Cardiac muscle cell (in vitro differentiated cells and primary cell): ENCODE measurements at regions not wholly inside any gene's neighbourhood (a gene's known extent, or its start where the extent isn't known, plus 50 kb on each side); places are given as distances from the start of the nearest gene placed in this dataset.

Experiments
- DNase-seq, 2 donors: peaks; one replicate each; pipeline versions ENCODE4 v3.0.0 to v3.0.0-alpha.2; 2010 to 2017; ENCODE audit warnings: low read depth in 1 of 2, low spot score in 1 of 2
- H3K27ac ChIP-seq: fragments of 200-600 bp; sonication (generic); 2 replicates; pipeline ENCODE4 v1.5.1; 2016
- H3K27me3 ChIP-seq: fragments of 200-600 bp; sonication (generic); 2 replicates; pipeline ENCODE4 v1.6.0; 2016; ENCODE audit warnings: control low read depth
- H3K36me3 ChIP-seq: fragments of 200-600 bp; sonication (generic); 2 replicates; pipeline ENCODE4 v1.5.1; 2016; ENCODE audit warnings: control low read depth
- H3K4me1 ChIP-seq: fragments of 200-600 bp; sonication (generic); 2 replicates; pipeline ENCODE4 v1.8.1; 2017; ENCODE audit warnings: low read depth, mild to moderate bottlenecking, mixed run types
- H3K4me3 ChIP-seq: fragments of 200-600 bp; sonication (generic); 2 replicates; pipeline ENCODE4 v1.5.1; 2016; ENCODE audit warnings: mild to moderate bottlenecking
- H3K9me3 ChIP-seq: fragments of 200-600 bp; sonication (generic); 2 replicates; pipeline ENCODE4 v1.5.1; 2017; ENCODE audit warnings: low read depth, mild to moderate bottlenecking, control low read depth
- TF ChIP-seq, protein P1 (sequence below): IDR thresholded peaks from 2 replicates; pipeline ENCODE4 v1.5.1; 2012; ENCODE audit warnings: low read depth, mild to moderate bottlenecking, low read length

DNA sequence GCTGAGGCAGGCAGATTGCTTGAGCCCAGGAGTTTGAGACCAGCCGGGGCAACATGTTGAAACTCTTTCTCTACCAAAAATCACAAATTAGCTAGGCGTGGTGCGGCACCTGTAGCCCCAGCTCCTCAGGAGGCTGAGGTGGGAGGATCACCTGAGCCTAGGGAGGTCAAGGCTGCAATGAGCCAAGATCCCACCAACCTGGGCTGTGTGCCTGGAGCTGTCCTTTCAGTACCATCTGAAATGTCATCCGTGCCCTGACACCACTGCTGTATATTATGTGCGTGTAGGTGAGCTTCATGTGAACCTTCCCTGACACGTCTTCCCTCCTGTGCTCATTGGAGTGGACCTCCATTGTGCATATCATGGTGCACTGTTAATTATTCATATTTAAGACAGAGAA, 84.8 kb upstream of the HNRNPA3 start:
- no peaks in the 10 kb centered on the region for H3K4me1 ChIP-seq
- H3K36me3 ChIP-seq = no peaks in the 10 kb centered on the region
- no peak for DNase-seq
- H3K27me3 ChIP-seq = no peaks in the 10 kb centered on the region
- H3K4me3 ChIP-seq = no peak overlapping the region
- TF ChIP-seq, protein P1, sequence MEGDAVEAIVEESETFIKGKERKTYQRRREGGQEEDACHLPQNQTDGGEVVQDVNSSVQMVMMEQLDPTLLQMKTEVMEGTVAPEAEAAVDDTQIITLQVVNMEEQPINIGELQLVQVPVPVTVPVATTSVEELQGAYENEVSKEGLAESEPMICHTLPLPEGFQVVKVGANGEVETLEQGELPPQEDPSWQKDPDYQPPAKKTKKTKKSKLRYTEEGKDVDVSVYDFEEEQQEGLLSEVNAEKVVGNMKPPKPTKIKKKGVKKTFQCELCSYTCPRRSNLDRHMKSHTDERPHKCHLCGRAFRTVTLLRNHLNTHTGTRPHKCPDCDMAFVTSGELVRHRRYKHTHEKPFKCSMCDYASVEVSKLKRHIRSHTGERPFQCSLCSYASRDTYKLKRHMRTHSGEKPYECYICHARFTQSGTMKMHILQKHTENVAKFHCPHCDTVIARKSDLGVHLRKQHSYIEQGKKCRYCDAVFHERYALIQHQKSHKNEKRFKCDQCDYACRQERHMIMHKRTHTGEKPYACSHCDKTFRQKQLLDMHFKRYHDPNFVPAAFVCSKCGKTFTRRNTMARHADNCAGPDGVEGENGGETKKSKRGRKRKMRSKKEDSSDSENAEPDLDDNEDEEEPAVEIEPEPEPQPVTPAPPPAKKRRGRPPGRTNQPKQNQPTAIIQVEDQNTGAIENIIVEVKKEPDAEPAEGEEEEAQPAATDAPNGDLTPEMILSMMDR = no peak
- H3K27ac ChIP-seq = no peak overlapping the region
- H3K9me3 ChIP-seq = no peaks in the 10 kb centered on the region

DNA sequence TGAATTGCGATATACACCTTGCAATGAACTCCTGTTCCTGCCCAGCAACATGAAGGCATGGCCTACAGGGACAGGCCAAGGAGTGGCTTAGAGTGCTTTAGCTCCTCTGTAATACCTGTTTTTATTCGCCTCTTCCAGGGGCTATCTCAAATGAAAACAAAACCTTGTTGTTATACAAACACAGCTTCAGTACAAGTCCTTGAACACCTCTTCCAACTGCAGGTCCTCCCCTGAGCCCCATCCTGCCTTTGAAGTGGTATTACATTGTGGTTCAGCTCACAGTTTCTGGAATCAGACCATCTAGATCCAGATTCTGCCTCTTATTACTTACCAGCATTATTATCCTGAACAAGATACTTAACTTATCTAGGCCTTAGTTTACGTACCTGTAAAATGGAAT, 83.0 kb upstream of the HNRNPA3 start:
- Histone ChIP-seq H3K4me1 (no peaks in the 10 kb centered on the region), H3K27me3 (no peaks in the 10 kb centered on the region), H3K36me3 (no peaks in the 10 kb centered on the region), H3K9me3 (no peaks in the 10 kb centered on the region), H3K27ac (no peak overlapping the region), H3K4me3 (no peak overlapping the region)
- TF ChIP-seq, protein P1 = no peak
- DNase-seq = no peak

DNA sequence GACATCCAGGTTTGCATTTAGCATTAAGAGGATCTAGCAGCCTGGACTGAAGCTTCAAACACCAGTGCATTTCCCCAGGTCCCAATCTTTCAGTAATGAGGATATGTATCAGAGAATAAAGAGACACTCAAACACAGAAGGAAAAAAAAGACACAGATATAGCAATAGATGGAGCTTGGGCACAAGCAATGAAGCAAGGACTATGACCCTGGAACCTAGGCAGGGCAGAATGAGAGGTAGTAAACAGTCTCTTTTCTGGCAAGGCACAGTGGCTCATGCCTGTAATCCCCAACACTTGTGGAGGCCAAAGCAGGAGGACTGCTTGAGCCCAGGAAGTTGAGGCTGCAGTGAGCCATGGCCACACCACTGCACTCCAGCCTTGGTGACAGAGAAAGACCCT, 80.7 kb upstream of the HNRNPA3 start:
- no peak for DNase-seq
- no peak overlapping the region for H3K4me3 ChIP-seq
- H3K27ac ChIP-seq = no peak overlapping the region
- no peaks in the 10 kb centered on the region for H3K36me3 ChIP-seq
- H3K4me1 ChIP-seq = no peaks in the 10 kb centered on the region
- no peaks in the 10 kb centered on the region for H3K27me3 ChIP-seq
- TF ChIP-seq, protein P1 = no peak
- H3K9me3 ChIP-seq = no peaks in the 10 kb centered on the region

DNA sequence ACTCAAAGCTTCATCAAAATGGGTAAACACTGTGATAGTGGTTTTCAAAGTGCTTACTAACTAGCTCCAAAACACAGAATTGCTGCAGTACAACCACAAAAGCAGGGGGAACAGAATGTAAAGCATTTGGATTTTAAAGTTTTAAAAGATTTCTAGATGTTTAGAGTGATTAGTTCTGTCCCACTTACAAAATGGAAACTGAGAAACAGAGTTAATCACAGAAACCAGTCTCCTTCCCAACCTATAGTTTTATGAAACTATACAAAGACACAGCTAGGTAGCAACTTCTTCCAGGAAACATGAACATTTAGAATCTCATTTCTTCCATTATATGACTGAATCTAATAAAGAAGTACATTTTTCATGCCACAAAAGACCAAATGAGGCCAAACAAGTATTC, 73.8 kb upstream of the HNRNPA3 start:
- TF ChIP-seq, protein P1 = no peak
- no peak overlapping the region for H3K4me3 ChIP-seq
- H3K36me3 ChIP-seq = no peaks in the 10 kb centered on the region
- H3K27me3 ChIP-seq = no peaks in the 10 kb centered on the region
- no peaks in the 10 kb centered on the region for H3K9me3 ChIP-seq
- no peaks in the 10 kb centered on the region for H3K4me1 ChIP-seq
- DNase-seq = no peak
- H3K27ac ChIP-seq = no peak overlapping the region

DNA sequence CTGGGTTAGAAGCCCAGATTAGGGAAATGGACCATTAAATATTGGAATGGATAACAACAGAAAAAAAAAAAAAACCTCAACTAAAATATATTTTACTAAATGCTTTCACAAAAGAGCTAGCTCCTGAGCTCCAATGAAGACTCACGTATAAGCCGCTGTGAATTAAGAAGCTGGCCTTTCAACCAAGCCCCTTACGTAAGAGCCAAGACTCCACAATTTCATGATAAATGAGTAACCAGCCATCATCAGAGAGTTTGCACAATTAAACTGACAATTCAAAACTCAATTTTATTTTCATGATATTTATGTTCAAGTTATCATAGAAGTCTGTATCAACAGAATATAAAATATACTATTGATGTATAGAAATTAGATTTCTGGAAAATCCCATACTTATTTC, 70.7 kb upstream of the HNRNPA3 start:
- H3K36me3 ChIP-seq = no peaks in the 10 kb centered on the region
- H3K4me3 ChIP-seq = no peak overlapping the region
- DNase-seq = no peak
- no peaks in the 10 kb centered on the region for H3K9me3 ChIP-seq
- H3K4me1 ChIP-seq = no peaks in the 10 kb centered on the region
- TF ChIP-seq, protein P1 = no peak
- H3K27ac ChIP-seq = no peak overlapping the region
- H3K27me3 ChIP-seq = no peaks in the 10 kb centered on the region

DNA sequence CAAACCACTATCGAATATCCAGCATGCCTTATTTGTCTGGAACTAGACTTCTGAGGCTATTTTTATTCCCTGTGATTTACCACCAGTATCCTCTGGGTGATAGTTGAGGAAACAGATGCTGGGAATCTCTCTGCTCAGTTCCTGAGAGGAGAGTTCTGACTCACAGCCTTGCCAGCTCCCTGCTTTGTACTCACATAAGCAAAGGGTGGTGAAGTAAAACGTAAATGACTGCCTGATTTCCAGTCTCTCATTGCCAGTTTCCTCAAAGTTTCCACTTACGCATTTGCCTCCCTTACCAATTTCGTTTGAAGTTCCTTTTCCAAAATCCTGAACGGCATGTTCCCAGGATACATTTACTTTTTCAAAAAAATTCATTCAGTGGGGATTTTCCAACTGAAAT, 69.2 kb upstream of the HNRNPA3 start:
- peak in 1 of 2 donors; percentile 54 for DNase-seq
- Histone ChIP-seq H3K9me3 (no peaks in the 10 kb centered on the region), H3K36me3 (no peaks in the 10 kb centered on the region), H3K4me3 (no peak overlapping the region), H3K27me3 (peaks cover 12% of the 10 kb centered on the region), H3K4me1 (peaks cover 8% of the 10 kb centered on the region), H3K27ac (no peak overlapping the region)
- TF ChIP-seq, protein P1 = no peak
